ENCODE measurements at regions not wholly inside any gene's neighbourhood (a gene's known extent, or its start where the extent isn't known, plus 50 kb on each side); places are given as distances from the start of the nearest gene placed in this dataset.

- H3K27ac ChIP-seq (ENCODE audit: low read depth, low read length, poor library complexity, severe bottlenecking): no peak overlapping the region
- no peak overlapping the region for H3K4me3 ChIP-seq (ENCODE audit: low read depth, low read length, poor library complexity, severe bottlenecking)
- H2AFZ ChIP-seq (ENCODE audit: low read length): no peak overlapping the region
- H3K36me3 ChIP-seq (ENCODE audit: insufficient read depth, low read length): no peaks in the 10 kb centered on the region
- peaks cover 8% of the 10 kb centered on the region for H3K4me1 ChIP-seq (ENCODE audit: insufficient read depth, low read length, severe bottlenecking)
- no peak overlapping the region for H3K9ac ChIP-seq (ENCODE audit: low read length)
- H3K9me2 ChIP-seq (ENCODE audit: low read depth, low read length): no peaks in the 10 kb centered on the region; the same call in 1 of the 2 replicates
- no peaks in the 10 kb centered on the region for H3K27me3 ChIP-seq (ENCODE audit: insufficient read depth, low read length)
- no peaks in the 10 kb centered on the region for H3K79me2 ChIP-seq (ENCODE audit: insufficient read depth, low read length)
- H3K4me2 ChIP-seq (ENCODE audit: low read length): no peak overlapping the region
- TF ChIP-seq, protein P1, sequence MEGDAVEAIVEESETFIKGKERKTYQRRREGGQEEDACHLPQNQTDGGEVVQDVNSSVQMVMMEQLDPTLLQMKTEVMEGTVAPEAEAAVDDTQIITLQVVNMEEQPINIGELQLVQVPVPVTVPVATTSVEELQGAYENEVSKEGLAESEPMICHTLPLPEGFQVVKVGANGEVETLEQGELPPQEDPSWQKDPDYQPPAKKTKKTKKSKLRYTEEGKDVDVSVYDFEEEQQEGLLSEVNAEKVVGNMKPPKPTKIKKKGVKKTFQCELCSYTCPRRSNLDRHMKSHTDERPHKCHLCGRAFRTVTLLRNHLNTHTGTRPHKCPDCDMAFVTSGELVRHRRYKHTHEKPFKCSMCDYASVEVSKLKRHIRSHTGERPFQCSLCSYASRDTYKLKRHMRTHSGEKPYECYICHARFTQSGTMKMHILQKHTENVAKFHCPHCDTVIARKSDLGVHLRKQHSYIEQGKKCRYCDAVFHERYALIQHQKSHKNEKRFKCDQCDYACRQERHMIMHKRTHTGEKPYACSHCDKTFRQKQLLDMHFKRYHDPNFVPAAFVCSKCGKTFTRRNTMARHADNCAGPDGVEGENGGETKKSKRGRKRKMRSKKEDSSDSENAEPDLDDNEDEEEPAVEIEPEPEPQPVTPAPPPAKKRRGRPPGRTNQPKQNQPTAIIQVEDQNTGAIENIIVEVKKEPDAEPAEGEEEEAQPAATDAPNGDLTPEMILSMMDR (IDR thresholded peaks at IDR 0.05; ENCODE audit: low read length): no peak
- TF ChIP-seq EZH2 (IDR thresholded peaks at IDR 0.05; ENCODE audit: borderline replicate concordance, low read length): no peak
- no peaks in the 10 kb centered on the region for H4K20me1 ChIP-seq (ENCODE audit: insufficient read depth, low read length)
- no peaks in the 10 kb centered on the region for H3F3A ChIP-seq (ENCODE audit: insufficient read depth, low read length)
- no peaks in the 10 kb centered on the region for H3K9me3 ChIP-seq (ENCODE audit: low read length)
These were observed 623.9 kb upstream of the NR5A2 start for GRCh38 chr1:199403531-199404116.

DNA sequence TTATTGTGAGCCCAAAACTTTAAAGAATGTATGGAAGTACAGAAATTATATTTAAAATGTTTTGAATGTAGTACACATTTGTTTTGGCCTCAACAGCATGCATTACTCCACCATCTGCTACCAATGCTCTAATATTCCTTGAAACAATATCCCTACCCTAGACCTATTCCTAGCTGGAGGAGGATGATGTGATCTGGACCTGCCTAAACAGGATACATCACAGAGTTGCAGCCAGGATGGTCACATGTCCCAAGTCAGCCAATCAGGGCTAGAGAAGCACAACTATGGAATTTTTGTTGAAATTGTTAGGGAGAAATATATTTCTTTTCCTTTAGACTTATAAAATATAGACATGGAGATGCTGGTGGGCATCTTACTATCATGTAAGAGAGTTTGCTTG, 623.3 kb upstream of the NR5A2 start:
- no peak overlapping the region for H3K27ac ChIP-seq (ENCODE audit: low read depth, low read length, poor library complexity, severe bottlenecking)
- no peak overlapping the region for H3K9ac ChIP-seq (ENCODE audit: low read length)
- H3K4me1 ChIP-seq (ENCODE audit: insufficient read depth, low read length, severe bottlenecking): peaks cover 8% of the 10 kb centered on the region
- H3K4me2 ChIP-seq (ENCODE audit: low read length): no peak overlapping the region
- TF ChIP-seq, protein P1 (IDR thresholded peaks at IDR 0.05; ENCODE audit: low read length): no peak
- no peak for TF ChIP-seq EZH2 (IDR thresholded peaks at IDR 0.05; ENCODE audit: borderline replicate concordance, low read length)
- H4K20me1 ChIP-seq (ENCODE audit: insufficient read depth, low read length): no peaks in the 10 kb centered on the region
- H3F3A ChIP-seq (ENCODE audit: insufficient read depth, low read length): no peaks in the 10 kb centered on the region
- no peaks in the 10 kb centered on the region for H3K36me3 ChIP-seq (ENCODE audit: insufficient read depth, low read length)
- H3K79me2 ChIP-seq (ENCODE audit: insufficient read depth, low read length): no peaks in the 10 kb centered on the region
- no peaks in the 10 kb centered on the region for H3K9me3 ChIP-seq (ENCODE audit: low read length)
- H3K27me3 ChIP-seq (ENCODE audit: insufficient read depth, low read length): no peaks in the 10 kb centered on the region
- H2AFZ ChIP-seq (ENCODE audit: low read length): no peak overlapping the region
- H3K9me2 ChIP-seq (ENCODE audit: low read depth, low read length): no peaks in the 10 kb centered on the region; the same call in 1 of the 2 replicates
- H3K4me3 ChIP-seq (ENCODE audit: low read depth, low read length, poor library complexity, severe bottlenecking): no peak overlapping the region

DNA sequence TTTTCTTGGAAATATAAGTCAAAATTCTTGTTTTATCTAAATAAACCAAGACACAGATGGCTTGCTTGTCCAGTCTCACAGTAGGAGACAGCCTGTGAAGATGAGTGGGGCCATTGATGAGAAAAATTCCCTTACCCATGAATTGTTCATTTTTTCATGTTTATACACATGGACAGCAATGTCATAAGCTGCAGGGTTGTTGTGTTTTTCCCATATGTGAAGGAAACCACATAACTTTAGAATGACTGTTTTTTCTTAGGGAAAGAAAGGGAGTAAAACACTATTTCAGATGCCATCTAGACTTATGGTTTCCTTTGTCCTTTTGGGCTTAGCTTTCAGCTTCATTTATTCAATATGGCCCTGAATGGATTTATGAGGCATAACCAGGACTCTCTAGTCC, 622.5 kb upstream of the NR5A2 start:
- Histone ChIP-seq H3K4me3 (ENCODE audit: low read depth, low read length, poor library complexity, severe bottlenecking) (no peak overlapping the region), H3K27me3 (ENCODE audit: insufficient read depth, low read length) (no peaks in the 10 kb centered on the region), H3K27ac (ENCODE audit: low read depth, low read length, poor library complexity, severe bottlenecking) (no peak overlapping the region), H3K4me2 (ENCODE audit: low read length) (no peak overlapping the region), H3K36me3 (ENCODE audit: insufficient read depth, low read length) (no peaks in the 10 kb centered on the region), H4K20me1 (ENCODE audit: insufficient read depth, low read length) (no peaks in the 10 kb centered on the region), H3F3A (ENCODE audit: insufficient read depth, low read length) (no peaks in the 10 kb centered on the region), H2AFZ (ENCODE audit: low read length) (no peak overlapping the region), H3K79me2 (ENCODE audit: insufficient read depth, low read length) (no peaks in the 10 kb centered on the region), H3K9ac (ENCODE audit: low read length) (no peak overlapping the region), H3K4me1 (ENCODE audit: insufficient read depth, low read length, severe bottlenecking) (peaks cover 7% of the 10 kb centered on the region), H3K9me3 (ENCODE audit: low read length) (no peaks in the 10 kb centered on the region), H3K9me2 (ENCODE audit: low read depth, low read length) (no peaks in the 10 kb centered on the region; the same call in 1 of the 2 replicates)
- TF ChIP-seq, protein P1 (IDR thresholded peaks at IDR 0.05; ENCODE audit: low read length): no peak
- no peak for TF ChIP-seq EZH2 (IDR thresholded peaks at IDR 0.05; ENCODE audit: borderline replicate concordance, low read length)

Measured in OCI-LY1 (cell line).